Tibial nerve (tissue), 4 donors: ENCODE measurements at regions not wholly inside any gene's neighbourhood (a gene's known extent, or its start where the extent isn't known, plus 50 kb on each side); places are given as distances from the start of the nearest gene placed in this dataset.

ENCODE experiments used
- CTCF ChIP-seq, 5 experiments: fragments of 200-600 bp in 3 of 5; fragments of 450-650 bp in 2 of 5; sonication (generic) in 3 of 5; IDR thresholded peaks; one replicate each; pipeline ENCODE4 v1.5.1; 2016 to 2019; ENCODE audit warnings: antibody characterized with exemption in 5 of 5, mild to moderate bottlenecking in 3 of 5, moderate library complexity in 2 of 5
- EP300 ChIP-seq, 2 donors: sonication (generic); formaldehyde crosslinking; IDR thresholded peaks; one replicate each; pipeline ENCODE4 v1.6.1; 2017; ENCODE audit warnings: antibody characterized with exemption in 2 of 2, mild to moderate bottlenecking in 1 of 2
- POLR2A ChIP-seq, 2 donors: fragments of 450-650 bp; IDR thresholded peaks; one replicate each; pipeline ENCODE4 v1.6.1; 2017; ENCODE audit warnings: antibody characterized with exemption in 2 of 2, mild to moderate bottlenecking in 2 of 2, moderate library complexity in 2 of 2

DNA sequence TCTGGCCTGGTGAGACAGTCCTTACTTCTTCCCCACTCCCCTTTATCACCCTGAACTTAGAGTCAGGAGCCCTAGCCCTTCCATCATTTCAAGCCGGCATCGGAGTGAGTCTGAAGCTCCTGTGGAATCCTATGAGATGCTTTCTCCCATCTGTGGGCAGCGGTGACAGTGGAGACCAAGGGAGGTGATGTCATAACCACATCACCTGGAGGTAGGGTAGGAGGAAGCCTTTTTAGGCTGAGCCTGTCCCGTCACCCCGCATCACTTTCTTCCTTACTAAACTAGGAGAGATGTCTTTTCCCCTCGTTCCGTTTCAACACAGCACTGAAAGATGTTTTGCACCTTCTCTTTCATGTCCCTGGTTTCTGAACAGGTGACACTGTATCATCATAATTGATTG, 124.1 kb upstream of the WWC1 start:
- TF ChIP-seq CTCF (IDR thresholded peaks at IDR 0.05) (no peak), POLR2A (IDR thresholded peaks at IDR 0.05) (no peak), EP300 (IDR thresholded peaks at IDR 0.05) (no peak)
